GM18858 (cell line): ENCODE measurements at regions not wholly inside any gene's neighbourhood (a gene's known extent, or its start where the extent isn't known, plus 50 kb on each side); places are given as distances from the start of the nearest gene placed in this dataset.

Source experiments
- ATAC-seq: cut with Tn5 transposase; IDR thresholded peaks from one replicate; pipeline ENCODE4 v1.9.1; 2021; ENCODE audit not compliant: unreplicated experiment

DNA sequence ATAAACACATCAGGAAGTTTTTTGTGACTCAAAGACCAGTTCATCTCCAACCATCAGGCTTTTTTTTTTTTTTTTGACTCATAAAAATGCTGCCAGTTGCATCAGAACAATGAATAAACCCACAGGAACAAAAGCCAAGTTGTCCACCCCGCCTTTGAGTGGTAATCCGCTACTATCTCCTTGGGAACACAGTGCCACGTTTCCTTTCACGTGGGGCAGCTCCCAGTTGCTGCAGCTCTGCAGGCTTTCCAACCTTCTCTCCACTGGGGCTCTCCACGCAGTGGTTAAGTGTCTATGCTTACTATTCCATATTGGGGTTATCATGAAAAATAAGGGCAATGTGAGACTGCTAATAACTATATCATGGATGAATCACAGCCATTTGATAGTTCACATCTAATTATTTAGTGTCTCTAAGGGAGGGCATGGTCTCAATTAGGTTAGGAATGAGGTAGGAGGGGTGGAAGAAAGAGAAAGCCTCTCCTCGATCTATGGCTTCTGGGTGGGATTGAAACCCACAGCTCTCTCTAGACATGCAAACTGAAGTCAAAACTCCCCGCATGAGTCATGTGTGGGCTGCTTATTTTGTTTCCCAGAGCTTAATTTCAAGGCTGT, 55.8 kb upstream of the ACTBL2 start:
- no peak for ATAC-seq

DNA sequence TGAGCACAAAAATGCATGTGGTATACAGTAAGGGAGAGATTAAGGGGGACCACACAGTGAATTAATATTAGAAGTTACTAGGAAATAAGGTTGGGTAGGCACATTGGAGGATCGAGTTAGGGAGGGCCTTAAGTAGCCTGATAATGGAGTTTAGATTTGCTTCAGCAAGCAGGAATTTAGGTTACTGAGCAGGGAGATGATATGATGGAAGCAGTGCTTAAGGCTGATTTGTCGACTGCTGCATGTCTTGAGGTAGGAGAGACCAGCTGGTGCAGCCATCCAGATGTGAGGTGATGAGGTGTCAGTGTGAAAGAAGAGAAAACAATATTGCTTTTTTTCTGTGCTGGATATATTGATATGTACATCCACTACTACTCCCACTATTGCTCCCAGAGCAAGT, 55.2 kb upstream of the ACTBL2 start:
- no peak for ATAC-seq

DNA sequence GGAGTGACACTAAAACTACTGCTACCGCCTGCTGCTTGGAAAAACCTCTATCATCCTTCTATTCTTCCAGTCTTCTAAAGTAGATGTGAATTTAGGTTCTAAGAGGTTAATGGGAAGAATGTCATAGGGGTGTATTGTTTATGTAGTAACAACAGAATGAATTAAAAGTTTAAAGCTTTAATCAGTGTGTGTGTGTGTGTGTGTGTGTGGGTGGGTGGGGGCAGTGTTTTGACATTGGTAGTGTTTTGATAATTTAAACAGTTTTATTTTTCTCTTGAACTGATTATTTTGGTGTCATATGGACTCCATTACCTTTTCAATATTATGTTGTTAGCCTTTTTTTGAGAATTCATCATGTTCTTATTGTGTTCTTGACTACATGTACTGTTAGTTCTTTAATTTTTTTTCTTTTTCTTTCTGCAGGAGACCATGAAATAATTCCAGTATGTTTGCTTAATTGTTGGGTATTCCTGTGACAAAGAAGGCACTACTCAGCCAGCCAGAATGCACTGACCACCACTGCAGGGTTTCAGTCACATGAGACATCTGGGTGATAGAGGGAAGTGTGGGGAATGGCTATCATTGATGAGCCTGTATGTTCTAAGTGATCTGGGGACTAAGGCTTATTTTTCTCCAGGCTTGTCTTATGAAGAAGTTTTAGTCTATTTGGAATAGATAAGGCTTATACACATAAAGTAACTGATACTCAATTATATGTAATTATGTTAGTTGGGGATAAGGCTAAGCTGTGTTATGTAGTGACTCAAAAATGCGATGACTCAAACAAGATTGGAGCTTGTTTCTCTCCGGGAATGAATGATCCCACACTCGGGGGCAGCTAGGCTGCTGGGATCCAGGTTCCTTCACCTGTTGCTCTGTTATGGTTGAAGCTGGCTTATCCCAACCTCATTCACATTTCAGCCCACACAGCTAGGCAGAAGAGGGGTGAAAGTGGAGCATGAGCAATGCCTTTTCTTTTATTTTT, 50.2 kb upstream of the ACTBL2 start:
- ATAC-seq, result no peak
